Upper lobe of left lung (tissue), 4 donors: ENCODE measurements at regions not wholly inside any gene's neighbourhood (a gene's known extent, or its start where the extent isn't known, plus 50 kb on each side); places are given as distances from the start of the nearest gene placed in this dataset.

ENCODE experiments used
- EP300 ChIP-seq, 4 donors: sonication (generic); formaldehyde crosslinking; IDR thresholded peaks; one replicate each; pipeline ENCODE4 v1.5.1; 2017; ENCODE audit warnings: antibody characterized with exemption in 4 of 4, control low read depth in 2 of 4
- POLR2A ChIP-seq, 4 donors: fragments of 450-650 bp; IDR thresholded peaks; one replicate each; pipeline ENCODE4 v1.5.1; 2016 to 2017; ENCODE audit warnings: antibody characterized with exemption in 4 of 4, mild to moderate bottlenecking in 2 of 4
- TF ChIP-seq, protein P1 (sequence below), 6 experiments: fragments of 450-650 bp in 4 of 6; fragments of 200-600 bp in 2 of 6; sonication (generic) in 2 of 6; IDR thresholded peaks; one replicate each; pipeline ENCODE4 v1.5.1; 2016 to 2019; ENCODE audit warnings: antibody characterized with exemption in 6 of 6

DNA sequence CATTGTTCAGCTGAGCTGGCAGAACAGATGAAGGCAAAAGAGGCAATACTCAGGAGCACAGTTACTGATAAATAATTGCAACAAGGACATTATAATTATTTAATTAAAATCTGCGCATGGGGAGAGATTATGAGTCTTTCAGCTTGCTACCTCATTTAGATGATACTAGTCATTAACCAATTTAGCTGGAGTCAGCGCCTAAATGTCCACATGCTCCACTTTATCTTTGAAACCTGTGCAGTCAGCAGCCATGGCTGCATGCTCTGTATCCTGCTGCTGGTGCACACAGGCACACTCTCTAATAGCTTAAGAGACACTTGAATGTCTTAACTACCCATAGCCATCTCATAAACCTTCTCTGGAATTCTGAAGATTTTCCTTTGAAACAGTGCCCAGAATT lies 196.8 kb downstream of the PPP1R3A start:
- TF ChIP-seq POLR2A (IDR thresholded peaks at IDR 0.05): no peak
- TF ChIP-seq, protein P1, sequence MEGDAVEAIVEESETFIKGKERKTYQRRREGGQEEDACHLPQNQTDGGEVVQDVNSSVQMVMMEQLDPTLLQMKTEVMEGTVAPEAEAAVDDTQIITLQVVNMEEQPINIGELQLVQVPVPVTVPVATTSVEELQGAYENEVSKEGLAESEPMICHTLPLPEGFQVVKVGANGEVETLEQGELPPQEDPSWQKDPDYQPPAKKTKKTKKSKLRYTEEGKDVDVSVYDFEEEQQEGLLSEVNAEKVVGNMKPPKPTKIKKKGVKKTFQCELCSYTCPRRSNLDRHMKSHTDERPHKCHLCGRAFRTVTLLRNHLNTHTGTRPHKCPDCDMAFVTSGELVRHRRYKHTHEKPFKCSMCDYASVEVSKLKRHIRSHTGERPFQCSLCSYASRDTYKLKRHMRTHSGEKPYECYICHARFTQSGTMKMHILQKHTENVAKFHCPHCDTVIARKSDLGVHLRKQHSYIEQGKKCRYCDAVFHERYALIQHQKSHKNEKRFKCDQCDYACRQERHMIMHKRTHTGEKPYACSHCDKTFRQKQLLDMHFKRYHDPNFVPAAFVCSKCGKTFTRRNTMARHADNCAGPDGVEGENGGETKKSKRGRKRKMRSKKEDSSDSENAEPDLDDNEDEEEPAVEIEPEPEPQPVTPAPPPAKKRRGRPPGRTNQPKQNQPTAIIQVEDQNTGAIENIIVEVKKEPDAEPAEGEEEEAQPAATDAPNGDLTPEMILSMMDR (IDR thresholded peaks at IDR 0.05): no peak
- no peak for TF ChIP-seq EP300 (IDR thresholded peaks at IDR 0.05)
